DMS153 (cell line): ENCODE measurements at regions not wholly inside any gene's neighbourhood (a gene's known extent, or its start where the extent isn't known, plus 50 kb on each side); places are given as distances from the start of the nearest gene placed in this dataset.
"Not testable (repeated sequence)": the region's sequence is repeated elsewhere in the genome, so short reads cannot be mapped to it uniquely, and the experiment has no call there.

Source experiments
- DNase-seq: peaks from one replicate; lab custom pipeline; 2025; lab: John Stamatoyannopoulos, UW

DNA sequence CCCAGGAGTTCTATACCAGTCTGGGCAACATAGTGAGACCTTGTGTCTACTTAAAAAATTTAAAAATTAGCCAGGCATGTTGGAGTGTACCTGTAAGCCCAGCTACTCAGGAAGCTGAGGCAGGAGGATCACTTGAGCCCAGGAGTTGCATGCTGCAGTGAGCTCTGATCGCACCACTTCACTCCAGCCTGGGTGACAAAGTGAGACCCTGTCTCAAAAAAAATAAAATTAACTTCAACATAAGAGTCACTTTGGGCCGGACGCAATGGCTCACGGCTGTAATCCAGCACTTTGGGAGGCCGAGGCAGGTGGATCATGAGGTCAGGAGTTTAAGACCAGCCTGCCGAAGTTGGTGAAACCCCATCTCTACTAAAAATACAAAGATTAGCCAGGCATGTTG, 699.1 kb upstream of the AUTS2 start:
- not testable (repeated sequence) for DNase-seq

- no peak for DNase-seq
Measured at GRCh38 chr7:68900096-68900495, 698.2 kb upstream of the AUTS2 start.

GRCh38 chr7:68904630-68905029, 693.6 kb upstream of the AUTS2 start:
- DNase-seq = no peak

DNA sequence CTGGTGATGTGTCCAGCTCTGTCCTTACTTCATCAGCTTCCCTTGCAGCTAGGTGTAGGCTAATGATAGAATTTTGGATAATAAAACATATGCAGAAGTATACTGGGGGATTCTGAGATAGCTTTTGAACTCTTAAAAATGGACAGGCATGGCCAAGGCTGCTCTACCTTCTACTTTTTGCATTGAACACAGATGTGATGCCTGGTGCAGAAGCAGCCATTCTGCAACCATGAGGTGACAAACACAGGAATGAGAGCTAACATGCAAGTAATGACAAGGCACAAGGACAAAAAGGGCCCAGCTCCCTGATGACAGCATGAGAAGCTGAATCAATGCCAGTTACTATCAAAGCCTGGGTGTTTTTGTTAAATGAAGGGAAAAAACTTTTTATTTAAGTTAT, 686.5 kb upstream of the AUTS2 start:
- no peak for DNase-seq

GRCh38 chr7:68914006-68914405, 684.3 kb upstream of the AUTS2 start:
- no peak for DNase-seq

DNA sequence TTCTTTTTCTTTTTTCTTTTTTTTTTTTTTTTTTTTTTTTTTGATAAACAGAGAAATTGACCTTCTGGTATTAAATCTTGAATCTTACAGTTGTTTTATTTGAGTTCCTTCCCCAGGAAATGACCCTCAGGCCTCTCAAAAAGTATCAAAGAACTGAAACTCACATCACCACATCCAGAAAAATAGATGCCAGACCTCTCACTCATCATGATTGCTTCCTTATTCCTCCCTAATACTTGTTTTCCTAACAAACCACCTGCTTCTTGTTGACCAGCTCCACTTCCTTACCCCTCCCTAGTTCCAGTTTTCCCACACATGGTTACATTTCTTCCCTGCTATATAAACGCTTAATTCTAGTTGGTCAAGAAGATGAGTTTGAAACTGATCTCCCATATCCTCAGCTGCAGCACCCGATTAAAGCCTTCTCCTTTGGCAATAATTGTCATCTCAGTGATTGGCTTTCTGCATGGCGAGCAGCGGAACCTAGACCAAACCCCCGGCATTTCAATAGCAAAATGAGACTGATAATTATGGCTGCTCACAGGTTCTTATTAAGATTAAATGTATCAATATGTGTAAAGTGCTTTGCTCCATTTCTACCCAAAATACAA, 681.1 kb upstream of the AUTS2 start:
- DNase-seq = no peak

GRCh38 chr7:68918621-68919020, 679.7 kb upstream of the AUTS2 start:
- no peak for DNase-seq

- no peak for DNase-seq
Measured at GRCh38 chr7:68922850-68923249, 675.4 kb upstream of the AUTS2 start.

DNA sequence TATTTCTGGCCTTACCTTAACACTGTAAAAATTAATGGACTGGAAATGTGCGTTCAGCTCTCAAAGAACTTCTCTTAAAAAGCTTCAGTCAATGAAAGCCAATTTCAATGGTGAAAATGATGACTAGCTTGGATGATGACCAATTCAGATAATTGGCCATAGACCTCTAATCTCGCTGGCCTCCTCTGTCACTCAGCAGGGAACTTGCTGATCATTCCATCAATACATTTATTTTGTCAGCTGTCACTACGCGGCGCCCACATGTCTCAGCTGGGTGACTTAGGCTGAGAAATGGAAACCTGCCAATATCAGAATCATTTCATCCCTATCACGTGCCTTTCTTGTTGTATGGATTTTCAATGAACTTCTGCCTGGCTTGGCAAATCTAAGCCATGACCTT, 673.0 kb upstream of the AUTS2 start:
- DNase-seq = peak; percentile 93

- DNase-seq = peak; percentile 55
Measured at GRCh38 chr7:68929781-68930261, 668.5 kb upstream of the AUTS2 start.

DNA sequence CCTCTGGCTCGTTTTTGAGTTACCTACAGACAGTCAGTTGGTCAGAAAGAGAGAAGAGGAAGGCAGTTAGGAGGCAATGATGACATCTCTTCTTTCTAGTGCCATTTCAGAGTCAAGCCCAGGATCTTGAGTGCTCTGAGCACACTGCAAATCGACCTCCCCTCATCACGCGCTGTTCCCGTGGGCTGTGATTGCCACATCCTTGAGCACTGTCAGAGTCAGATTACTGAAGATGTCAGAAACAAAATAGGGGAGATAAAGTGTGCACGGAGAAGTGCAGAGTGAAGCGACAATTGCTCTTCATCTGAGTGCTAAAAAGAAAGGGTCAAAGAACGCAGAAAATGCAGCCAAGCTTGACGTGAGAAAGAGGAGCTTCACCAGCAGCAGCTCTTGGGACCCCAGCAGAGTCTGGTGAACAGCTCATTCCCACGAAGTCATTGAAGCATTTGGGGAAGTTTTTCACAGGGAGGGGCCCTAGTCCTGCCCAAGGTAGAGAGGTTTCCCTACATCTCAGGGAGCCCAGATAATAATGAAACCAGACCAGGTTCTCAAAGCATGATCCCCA, 661.7 kb upstream of the AUTS2 start:
- DNase-seq = no peak

GRCh38 chr7:68938151-68938550, 660.1 kb upstream of the AUTS2 start:
- no peak for DNase-seq

GRCh38 chr7:68943786-68944185, 654.5 kb upstream of the AUTS2 start:
- DNase-seq = no peak

DNA sequence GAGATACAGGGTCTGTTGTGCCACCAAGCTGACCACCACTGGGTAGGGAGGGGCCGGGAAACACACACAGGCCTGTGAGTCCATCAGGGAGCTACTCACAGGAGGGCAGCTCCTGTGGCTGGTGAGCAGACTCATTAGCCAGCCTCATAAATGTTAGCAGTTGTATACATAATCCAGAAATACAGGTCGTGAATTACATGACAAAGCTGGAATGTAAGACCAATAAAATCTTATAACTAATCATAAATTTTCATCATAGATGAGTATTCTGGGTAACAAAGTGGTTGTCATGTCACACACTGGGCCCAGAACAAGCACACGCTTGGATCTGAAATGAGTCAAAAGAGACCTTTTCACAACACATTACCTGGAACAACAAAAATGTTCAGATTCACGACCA, 642.6 kb upstream of the AUTS2 start:
- DNase-seq = no peak

DNA sequence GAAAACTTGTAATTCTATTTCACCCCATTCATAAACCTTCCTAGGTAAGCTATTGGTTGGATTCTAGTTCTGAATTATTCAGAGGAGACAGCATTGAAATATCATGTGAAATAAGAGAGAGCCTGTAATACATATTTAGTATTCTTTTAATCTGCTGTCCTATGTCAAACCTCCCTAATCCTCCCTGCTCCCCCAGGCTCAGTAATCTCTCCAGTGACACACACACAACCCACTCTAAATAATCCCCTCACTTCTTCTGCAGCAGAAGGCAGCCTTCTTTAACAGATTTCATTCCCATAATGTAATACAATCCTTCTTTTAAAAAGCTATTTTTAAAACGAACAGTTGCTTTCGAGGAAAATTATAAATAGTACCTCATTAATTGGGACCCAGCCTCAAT, 639.7 kb upstream of the AUTS2 start:
- no peak for DNase-seq

- DNase-seq = no peak
Measured at GRCh38 chr7:68963552-68963951, 634.7 kb upstream of the AUTS2 start.

GRCh38 chr7:68964060-68964459, 634.2 kb upstream of the AUTS2 start:
- no peak for DNase-seq

DNA sequence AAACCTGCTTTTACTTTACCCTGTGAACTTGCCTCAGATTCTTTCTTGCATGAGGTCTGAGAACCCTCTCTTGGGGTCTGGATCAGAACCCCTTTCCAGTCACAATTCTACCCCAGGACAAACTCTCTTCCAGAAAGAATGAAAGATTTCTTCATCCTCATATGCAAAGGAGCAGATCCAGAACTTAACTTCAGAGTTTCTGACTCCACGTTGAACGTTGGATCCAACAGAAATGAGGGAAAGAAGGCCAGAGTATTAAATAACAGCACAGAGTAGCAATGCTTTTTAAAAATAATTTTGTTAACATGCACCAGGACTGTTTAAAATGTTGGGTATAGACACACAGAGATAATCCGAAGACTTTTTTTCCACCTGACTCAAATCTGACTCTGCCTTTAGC, 632.9 kb upstream of the AUTS2 start:
- no peak for DNase-seq

- no peak for DNase-seq
Measured at GRCh38 chr7:68967598-68967997, 630.7 kb upstream of the AUTS2 start.

DNA sequence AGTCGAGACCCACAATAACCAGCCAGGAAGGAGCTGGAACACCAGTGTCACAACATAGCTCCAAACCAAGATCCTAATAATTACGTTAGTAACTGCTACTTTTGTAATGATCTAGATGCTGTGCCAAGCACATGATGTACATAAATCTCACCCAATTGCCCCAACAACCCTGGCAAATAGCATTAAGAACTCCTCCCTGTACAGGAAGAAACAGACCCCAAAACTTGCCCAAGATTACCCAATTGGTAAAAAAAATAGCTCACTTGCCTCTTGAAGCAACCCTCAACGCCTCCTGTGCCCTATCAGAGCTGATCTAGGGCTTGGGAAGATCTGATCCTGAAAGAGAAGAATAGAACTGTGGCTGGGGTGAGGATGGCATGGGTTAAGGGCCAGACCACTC, 628.7 kb upstream of the AUTS2 start:
- DNase-seq = no peak

DNA sequence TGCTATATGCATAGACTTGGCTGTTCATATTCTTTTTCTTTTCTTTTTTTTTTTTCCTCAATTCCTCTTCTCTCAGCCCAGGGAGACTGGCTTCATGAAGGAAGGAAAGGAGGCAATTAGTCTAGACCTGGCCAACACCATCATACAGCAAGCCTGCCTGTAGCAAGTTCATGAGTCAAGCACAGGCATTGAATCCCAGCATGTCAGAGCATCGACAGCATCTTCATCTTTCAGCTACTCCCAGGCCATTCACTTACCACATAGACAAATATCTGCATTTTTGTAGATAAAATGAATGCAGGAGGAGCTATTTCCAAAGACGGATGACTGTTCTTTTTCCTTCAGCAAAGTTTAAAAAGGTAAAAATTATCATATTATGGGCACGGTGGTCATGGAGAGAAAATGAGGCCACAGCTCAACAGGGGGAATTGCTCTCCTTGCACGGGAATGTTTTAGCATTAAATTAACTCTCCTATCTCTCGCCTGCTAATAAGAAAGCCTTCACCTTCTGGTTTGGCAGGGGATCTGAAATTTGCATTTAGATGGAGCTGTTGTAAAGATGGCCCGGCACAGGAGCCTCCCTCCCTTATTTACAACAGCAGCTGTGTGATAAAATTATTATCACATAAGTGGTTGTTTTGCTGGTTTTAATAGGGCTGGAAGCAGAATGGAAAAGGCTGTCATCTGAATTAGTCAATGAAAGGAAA, 626.5 kb upstream of the AUTS2 start:
- DNase-seq = no peak

DNA sequence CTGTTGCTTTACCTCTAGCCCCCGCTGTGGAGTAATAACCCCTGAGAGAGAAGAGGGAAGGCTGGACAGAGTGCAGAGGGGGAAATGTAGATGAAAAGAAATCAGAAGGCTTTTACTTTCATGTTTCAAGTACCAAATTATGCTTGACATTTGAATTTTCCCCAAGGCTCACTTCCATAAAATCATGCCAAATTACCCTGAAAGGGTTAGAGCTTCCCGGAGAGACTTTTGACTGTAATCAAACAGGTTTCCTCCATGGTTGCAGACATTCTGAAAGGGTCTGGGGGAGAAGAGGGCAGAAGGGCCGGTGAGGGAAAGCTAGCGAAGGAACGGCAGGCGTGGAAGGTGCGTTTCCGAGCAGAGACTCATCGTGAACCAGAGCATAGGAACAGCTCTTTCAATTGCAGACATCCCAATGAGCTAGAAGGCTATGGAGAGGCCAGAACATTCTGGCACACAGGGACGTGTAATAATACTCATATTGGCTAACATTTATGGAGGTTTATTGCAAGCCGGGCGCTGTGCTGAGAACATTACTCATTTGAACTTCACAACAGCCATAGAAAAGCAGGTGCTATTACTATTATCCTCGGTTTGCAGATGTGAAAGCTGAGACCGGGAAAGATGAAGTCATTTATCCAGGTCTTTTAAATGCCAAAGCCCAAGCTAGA, 620.8 kb upstream of the AUTS2 start:
- DNase-seq = no peak

DNA sequence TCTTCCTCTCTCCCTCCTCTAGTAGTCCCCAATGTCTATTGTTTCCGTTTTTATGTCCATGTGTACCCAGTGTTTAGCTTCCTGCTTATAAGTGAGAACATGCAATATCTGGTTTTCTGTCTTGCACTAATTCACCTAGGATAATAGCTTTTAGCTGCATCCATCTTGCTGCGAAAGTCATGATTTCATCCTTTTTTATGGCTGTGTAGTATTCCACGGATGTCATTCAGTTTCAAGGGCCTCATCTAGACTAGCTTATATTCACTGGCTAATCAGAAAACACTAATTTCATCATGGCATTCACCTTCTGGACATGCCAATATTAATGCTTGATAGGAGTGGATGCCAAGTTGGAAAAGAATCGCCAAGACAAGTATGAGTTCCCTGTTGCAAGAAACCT, 619.6 kb upstream of the AUTS2 start:
- DNase-seq = no peak
